CD4-positive, alpha-beta T cell treated with Interleukin-2 at 100 ng/mL for 4 hours (primary cell): ENCODE measurements at regions not wholly inside any gene's neighbourhood (a gene's known extent, or its start where the extent isn't known, plus 50 kb on each side); places are given as distances from the start of the nearest gene placed in this dataset.
"Not testable (repeated sequence)": the region's sequence is repeated elsewhere in the genome, so short reads cannot be mapped to it uniquely, and the experiment has no call there.

Source experiments
- DNase-seq: peaks from one replicate; pipeline ENCODE4 v3.0.0-alpha.2; 2020; ENCODE audit warnings: low spot score

- DNase-seq = no peak
Measured at GRCh38 chr4:189773909-189774308, 166.8 kb upstream of the FRG1 start.

DNA sequence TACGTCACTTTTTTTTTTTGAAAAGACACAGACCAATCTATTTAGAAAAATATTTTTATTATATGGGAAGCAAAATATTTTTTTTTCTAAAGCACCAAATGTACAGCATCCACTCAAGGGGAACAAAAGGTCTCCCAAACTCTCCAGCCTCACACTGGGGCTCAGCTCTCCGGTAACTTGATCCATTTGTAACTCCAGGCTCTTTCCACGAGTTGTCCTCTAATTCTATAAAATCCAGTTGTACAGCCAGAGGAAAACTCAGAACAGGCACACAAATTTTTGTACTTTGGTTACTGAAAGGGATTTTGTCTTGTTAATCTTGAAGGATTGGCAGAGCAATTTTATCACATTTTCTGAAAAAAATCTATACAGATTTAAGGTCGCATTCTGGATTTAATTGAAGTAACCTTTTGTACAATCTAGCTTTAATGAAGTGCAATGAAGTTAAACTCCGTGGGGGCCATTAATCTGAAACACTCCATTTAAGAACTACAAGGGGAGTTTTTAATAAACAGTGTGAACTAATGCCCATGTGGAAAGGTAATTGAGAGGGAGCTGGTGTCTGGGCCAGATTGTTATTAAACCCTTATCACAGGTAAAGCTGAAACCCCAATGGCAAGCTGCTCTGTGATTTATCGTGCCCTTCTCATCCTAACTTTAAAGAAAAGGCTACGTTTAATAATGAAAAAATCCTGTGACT, 161.2 kb upstream of the FRG1 start:
- DNase-seq = no peak

DNA sequence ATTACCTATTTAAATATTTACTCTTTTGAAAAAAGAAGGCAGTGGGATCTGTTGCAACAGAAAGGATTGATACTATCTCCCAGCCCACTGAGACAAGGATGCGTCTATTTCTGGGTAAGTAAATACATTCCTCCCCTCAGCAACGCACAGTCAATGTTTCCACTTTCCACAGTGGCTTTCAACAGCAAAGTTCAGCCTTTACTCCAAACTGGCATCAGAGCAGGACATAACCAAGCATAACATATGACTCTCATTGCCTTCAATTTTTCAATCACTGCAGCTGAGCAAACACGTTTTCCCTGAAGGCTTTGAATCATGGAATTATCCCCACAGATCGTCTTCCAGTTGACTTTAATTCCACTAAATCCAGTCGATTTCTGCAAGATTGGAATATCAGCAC, 160.3 kb upstream of the FRG1 start:
- DNase-seq = no peak

GRCh38 chr4:189784651-189785050, 156.0 kb upstream of the FRG1 start:
- DNase-seq = no peak

GRCh38 chr4:189785257-189785656, 155.4 kb upstream of the FRG1 start:
- DNase-seq = no peak

DNA sequence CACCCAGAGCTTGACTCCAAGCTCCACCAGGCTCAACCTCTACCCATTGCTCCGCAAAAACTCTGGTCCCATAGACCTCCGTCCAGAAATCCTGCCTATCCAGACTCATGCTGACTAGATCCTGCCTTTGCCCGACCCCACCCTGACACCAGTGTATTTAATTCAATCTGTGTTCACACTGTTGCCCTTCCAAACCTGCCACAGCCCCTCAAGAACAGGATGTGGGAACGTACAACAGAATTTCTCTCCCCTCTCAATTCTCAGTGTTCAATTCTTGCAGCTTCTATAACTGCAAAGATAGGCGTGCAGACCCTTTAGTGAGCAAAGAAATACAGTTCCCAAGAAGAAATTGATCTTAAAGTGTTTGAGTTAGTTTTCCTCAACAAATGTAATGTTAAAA, 154.2 kb upstream of the FRG1 start:
- no peak for DNase-seq

GRCh38 chr4:189787216-189788031, 153.2 kb upstream of the FRG1 start:
- DNase-seq = no peak

DNA sequence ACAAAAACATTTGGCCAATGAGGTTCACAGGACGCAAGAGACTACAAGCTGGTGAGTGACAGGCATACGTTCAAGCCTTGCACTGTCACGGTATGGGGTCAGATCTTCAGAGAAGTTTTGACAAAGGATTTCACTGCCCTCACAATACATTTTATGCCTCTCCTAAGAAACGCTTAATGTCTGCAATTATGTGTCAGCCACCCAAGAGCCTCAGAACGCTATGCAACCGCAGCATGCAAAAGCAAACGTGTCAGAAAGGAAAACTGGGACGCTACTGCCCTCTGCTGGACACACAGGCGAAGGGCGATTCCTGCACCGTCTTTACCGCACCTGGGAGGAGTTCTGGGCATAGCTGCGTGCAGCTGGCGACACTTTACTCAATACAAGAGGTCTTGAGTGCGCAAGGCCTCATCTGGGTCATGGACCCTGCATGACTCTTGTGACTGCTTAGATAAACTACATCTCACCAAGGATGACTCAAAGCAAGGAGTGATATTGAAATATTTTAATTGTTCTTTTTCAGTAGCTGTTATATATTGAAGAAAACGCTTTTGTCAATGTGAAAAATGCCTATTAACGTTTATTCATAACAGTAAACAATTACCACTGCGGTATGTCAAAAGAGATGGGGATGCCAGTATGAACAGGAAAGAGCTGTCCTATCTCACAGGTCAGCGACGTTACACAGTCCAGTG, 147.6 kb upstream of the FRG1 start:
- DNase-seq = peak; percentile 48

GRCh38 chr4:189800545-189801088, 140.1 kb upstream of the FRG1 start:
- DNase-seq = no peak

GRCh38 chr4:189802884-189803283, 137.8 kb upstream of the FRG1 start:
- DNase-seq = no peak

DNA sequence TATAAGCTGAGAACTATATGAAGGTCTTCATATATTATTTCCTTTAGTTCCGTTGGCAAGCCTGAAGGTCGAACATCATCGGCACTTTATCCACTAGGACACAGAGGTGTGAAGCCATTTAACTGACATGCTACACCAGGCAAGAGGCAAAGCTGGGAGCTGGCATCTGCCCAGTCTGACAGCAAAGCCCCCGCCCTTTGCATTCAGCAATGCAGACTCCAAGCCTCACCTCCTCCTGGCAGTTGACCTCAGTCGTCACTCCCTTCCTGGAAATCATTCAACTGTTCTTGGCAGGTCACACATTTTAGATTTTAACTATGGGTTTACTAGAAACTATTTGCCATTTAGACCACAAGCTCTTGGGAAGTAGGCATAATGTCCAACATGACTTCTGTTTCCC, 135.8 kb upstream of the FRG1 start:
- no peak for DNase-seq

GRCh38 chr4:189806506-189806905, 134.2 kb upstream of the FRG1 start:
- no peak for DNase-seq

- no peak for DNase-seq
Measured at GRCh38 chr4:189807031-189807430, 133.6 kb upstream of the FRG1 start.

DNA sequence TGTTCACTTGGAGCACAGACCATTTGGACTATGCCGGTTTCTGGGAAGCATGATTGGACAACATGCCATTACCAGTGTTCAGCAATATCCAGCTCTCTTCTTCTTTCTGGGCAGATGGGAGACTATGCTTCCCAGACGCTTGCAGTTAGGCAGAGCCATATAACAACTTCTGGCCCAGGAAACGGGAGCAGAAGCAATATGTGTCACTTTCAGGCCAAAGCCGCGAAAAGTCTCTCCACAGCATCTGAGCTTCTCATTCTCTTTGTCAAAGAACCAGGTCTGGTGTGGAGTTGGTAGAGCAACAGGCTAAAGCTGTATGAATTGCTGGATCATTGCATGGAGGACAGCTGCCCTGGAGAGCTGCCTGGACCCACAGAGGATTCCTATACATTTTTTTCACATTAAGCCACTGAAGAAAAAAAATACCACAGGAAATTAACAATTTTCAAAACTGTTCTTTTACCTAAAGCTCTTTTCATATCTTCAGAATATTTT, 131.4 kb upstream of the FRG1 start:
- DNase-seq = no peak

DNA sequence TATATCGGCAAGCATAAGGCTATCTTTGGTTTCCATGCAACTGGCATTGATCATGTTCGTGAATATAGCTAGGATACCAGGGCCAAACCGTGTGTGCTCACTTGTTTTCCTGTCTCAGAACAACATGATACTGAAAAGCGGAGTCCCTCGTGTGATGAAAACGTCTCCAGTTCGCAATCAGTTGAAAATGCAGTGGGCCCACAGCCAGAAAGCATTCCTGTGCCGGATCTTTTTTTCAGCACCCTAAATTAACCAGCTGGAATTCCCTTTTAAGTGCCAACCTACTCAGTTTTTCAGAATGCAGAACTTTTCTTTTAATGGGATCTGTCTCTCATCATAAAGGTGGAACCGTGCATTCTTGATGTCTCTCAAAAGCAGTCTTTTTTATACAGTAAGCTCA, 130.8 kb upstream of the FRG1 start:
- no peak for DNase-seq

GRCh38 chr4:189810318-189811181, 130.1 kb upstream of the FRG1 start:
- DNase-seq = not testable (repeated sequence)

DNA sequence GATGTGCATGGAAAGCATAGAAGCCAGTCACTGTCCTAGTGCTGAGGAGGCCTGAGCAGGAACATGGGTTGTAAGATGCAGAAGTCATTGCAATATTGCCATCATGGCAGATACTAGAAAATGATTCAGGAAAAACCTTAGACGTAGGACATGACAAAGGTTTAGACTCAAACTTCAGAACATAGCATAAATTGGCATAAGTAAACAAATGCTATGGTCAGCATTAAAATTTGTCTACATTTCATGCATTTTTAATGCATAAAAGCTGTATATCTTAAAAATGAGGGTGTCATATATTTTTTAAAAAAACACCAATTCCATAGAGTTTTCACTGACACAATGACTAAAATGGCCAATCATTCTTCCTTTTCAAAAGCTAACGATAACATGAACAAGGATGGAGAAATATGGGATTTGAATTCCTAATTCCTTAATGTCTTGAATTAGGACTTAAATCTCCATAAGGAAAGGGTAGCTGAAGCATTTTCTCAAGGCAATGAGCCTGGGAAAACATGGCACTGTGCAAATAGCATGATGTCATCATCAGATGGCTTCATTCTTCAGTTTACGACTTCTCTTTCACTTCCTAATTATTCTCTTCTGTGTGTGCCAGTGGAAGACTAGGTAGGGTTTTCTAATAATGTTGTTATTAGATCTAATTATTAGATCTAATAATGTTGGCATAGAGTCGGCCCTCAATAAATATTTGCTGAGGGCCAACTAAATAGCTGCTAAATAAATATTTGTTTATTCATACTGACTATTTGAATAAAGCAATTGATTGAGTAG, 125.1 kb upstream of the FRG1 start:
- DNase-seq = no peak

DNA sequence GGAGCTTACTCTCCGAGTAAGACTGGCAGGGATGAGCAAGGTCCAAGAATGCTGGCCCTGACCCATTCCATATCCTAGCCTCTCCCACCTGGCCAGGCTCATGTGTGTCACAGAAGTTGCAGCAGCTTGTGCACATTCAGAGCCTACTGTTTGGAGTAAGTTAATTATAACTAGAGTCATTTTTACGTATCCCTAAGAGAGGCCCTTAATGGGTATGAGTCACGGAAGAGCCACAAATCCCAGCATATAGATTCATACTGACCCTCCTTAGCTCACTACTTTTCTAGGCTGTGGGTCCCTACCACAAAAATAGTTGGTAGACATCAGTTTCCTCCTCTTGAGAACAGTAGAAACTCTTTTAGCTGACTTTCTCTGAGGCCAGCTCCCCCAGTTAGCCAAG, 118.3 kb upstream of the FRG1 start:
- DNase-seq = no peak

GRCh38 chr4:189823591-189823990, 117.1 kb upstream of the FRG1 start:
- DNase-seq = no peak

GRCh38 chr4:189825466-189825865, 115.2 kb upstream of the FRG1 start:
- DNase-seq = no peak

DNA sequence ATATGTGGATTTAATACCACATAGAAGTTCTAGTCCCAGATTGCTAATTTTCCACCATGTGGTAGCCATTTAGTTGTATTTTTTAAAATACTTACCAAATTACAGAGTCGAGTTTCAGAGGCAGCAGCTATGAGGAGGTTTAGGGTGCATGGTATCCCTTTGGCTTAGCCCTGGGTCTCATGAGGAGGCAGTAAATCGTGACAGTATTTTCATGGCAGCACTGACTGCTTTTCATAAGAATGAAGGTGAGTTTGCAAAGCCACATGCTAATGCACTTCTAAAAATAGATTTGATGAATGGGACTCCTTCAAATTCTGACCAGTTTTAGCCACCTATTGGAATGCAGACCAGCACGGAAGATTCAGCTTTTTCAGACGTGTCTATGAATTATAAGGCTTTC, 114.0 kb upstream of the FRG1 start:
- no peak for DNase-seq
